Progenitor cell of endocrine pancreas (in vitro differentiated cells): ENCODE measurements at regions not wholly inside any gene's neighbourhood (a gene's known extent, or its start where the extent isn't known, plus 50 kb on each side); places are given as distances from the start of the nearest gene placed in this dataset.

Experiments used
- DNase-seq: peaks from one replicate; pipeline ENCODE4 v3.0.0; 2021; ENCODE audit warnings: low spot score; ENCODE audit not compliant: unreplicated experiment
- H3K27ac Mint-ChIP-seq: 2 replicates; pipeline ENCODE4 v1.8.0; 2021; ENCODE audit warnings: mild to moderate bottlenecking, moderate library complexity, mixed read lengths
- H3K27me3 Mint-ChIP-seq: 2 replicates; pipeline ENCODE4 v1.8.0; 2021; ENCODE audit warnings: mixed read lengths
- H3K36me3 Mint-ChIP-seq: 2 replicates; pipeline ENCODE4 v1.8.0; 2022; ENCODE audit warnings: mixed read lengths; ENCODE audit not compliant: insufficient read depth
- H3K4me1 Mint-ChIP-seq: 2 replicates; pipeline ENCODE4 v1.8.0; 2021; ENCODE audit warnings: low read depth, mixed read lengths
- H3K4me3 Mint-ChIP-seq: 2 replicates; pipeline ENCODE4 v1.8.0; 2021; ENCODE audit warnings: low read depth, mild to moderate bottlenecking, moderate library complexity, mixed read lengths
- H3K9me3 Mint-ChIP-seq: 2 replicates; pipeline ENCODE4 v1.8.0; 2021; ENCODE audit warnings: low read depth, mixed read lengths
- CTCF ChIP-seq: fragments of 200-600 bp; sonication (generic); IDR thresholded peaks from one replicate; pipeline ENCODE4 v1.5.0; 2021; ENCODE audit warnings: antibody characterized with exemption, mild to moderate bottlenecking; ENCODE audit not compliant: unreplicated experiment

- no peaks in the 10 kb centered on the region for H3K27me3 Mint-ChIP-seq
- H3K36me3 Mint-ChIP-seq: peaks cover 28% of the 10 kb centered on the region
- TF ChIP-seq CTCF: no peak
- H3K4me1 Mint-ChIP-seq: peaks cover 10% of the 10 kb centered on the region
- H3K27ac Mint-ChIP-seq: no peak overlapping the region
- no peak for DNase-seq
- no peak overlapping the region for H3K4me3 Mint-ChIP-seq
- peaks cover 10% of the 10 kb centered on the region for H3K9me3 Mint-ChIP-seq
Measured at GRCh38 chr19:27796540-27796939, 1416.4 kb downstream of the UQCRFS1 start.

GRCh38 chr19:27796073-27796472, 1416.9 kb downstream of the UQCRFS1 start:
- Mint-ChIP-seq H3K4me3 (peak overlapping the region; percentile 50), H3K36me3 (peaks cover 27% of the 10 kb centered on the region), H3K27me3 (no peaks in the 10 kb centered on the region), H3K9me3 (peaks cover 9% of the 10 kb centered on the region), H3K27ac (no peak overlapping the region), H3K4me1 (peaks cover 10% of the 10 kb centered on the region)
- no peak for DNase-seq
- TF ChIP-seq CTCF: no peak

GRCh38 chr19:27795369-27795768, 1417.6 kb downstream of the UQCRFS1 start:
- H3K36me3 Mint-ChIP-seq: peaks cover 26% of the 10 kb centered on the region
- no peak for TF ChIP-seq CTCF
- peaks cover 10% of the 10 kb centered on the region for H3K4me1 Mint-ChIP-seq
- peaks cover 8% of the 10 kb centered on the region for H3K9me3 Mint-ChIP-seq
- H3K27me3 Mint-ChIP-seq: no peaks in the 10 kb centered on the region
- no peak for DNase-seq
- peak overlapping the region; percentile 50 for H3K4me3 Mint-ChIP-seq
- H3K27ac Mint-ChIP-seq: no peak overlapping the region

- peak overlapping the region; percentile 95 for H3K27ac Mint-ChIP-seq
- peaks cover 10% of the 10 kb centered on the region for H3K4me1 Mint-ChIP-seq
- H3K4me3 Mint-ChIP-seq: peak overlapping the region; percentile 86
- H3K27me3 Mint-ChIP-seq: no peaks in the 10 kb centered on the region
- peaks cover 3% of the 10 kb centered on the region for H3K9me3 Mint-ChIP-seq
- no peak for TF ChIP-seq CTCF
- DNase-seq: no peak
- H3K36me3 Mint-ChIP-seq: peaks cover 21% of the 10 kb centered on the region
Measured at GRCh38 chr19:27794494-27795042, 1418.4 kb downstream of the UQCRFS1 start.

GRCh38 chr19:27793644-27794493, 1419.1 kb downstream of the UQCRFS1 start:
- peaks cover 19% of the 10 kb centered on the region for H3K36me3 Mint-ChIP-seq
- TF ChIP-seq CTCF: peak; percentile 6
- peak overlapping the region; percentile 86 for H3K4me3 Mint-ChIP-seq
- peaks cover 5% of the 10 kb centered on the region for H3K9me3 Mint-ChIP-seq
- peaks cover 10% of the 10 kb centered on the region for H3K4me1 Mint-ChIP-seq
- no peaks in the 10 kb centered on the region for H3K27me3 Mint-ChIP-seq
- peak; percentile 74 for DNase-seq
- peak overlapping the region; percentile 95 for H3K27ac Mint-ChIP-seq
